ENCODE measurements at regions not wholly inside any gene's neighbourhood (a gene's known extent, or its start where the extent isn't known, plus 50 kb on each side); places are given as distances from the start of the nearest gene placed in this dataset.
"Not testable (repeated sequence)": the region's sequence is repeated elsewhere in the genome, so short reads cannot be mapped to it uniquely, and the experiment has no call there.

DNA sequence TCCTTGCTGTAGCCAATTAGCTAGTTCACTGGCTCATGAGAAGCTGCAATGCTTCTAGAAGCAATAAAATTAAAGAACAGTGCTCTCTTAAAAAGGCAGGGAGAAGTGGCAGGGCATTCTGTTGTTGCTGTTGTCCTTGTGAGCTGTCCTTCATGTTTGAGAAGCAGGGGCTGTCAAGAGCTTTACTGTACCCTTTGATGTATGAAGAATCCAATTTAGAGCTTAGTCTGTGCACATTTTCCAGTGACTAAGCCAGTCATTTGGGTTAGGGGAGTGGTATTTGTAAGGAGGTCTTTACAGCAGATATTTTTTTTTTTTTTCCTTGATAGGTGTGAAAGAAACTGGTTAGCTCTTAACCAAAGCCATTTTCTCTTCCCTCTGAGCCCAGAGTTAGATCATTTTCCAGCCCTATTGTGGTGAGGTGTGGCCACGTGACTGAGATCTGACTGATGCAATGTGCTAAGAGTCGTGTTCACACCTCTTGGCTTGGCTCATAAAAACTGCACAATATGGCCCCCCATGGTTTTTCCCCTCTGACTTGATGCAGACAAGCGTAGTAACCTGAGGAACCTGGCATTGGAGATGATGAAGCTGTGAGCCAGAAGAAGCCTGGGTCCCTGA, 309.6 kb upstream of the TMTC4 start:
- no peak for DNase-seq
- 29 to 33% methylated on average over 3 of the region's 3 CpGs for WGBS, 2 donors
- no peaks in the 10 kb centered on the region for H3K27me3 ChIP-seq

GRCh38 chr13:100983111-100983510, 308.5 kb upstream of the TMTC4 start:
- no peak overlapping the region for H3K27ac ChIP-seq
- 89 to 91% methylated on average over 6 of the region's 6 CpGs for WGBS, 2 donors
- no peaks in the 10 kb centered on the region for H3K9me3 ChIP-seq
- TF ChIP-seq POLR2A (IDR thresholded peaks at IDR 0.05), result no peak
- DNase-seq (no peak), ATAC-seq (ENCODE audit: low FRiP score in 2 of 2) (no peak)
- H3K4me3 ChIP-seq, result no peak overlapping the region
- no peaks in the 10 kb centered on the region for H3K36me3 ChIP-seq
- no peaks in the 10 kb centered on the region for H3K27me3 ChIP-seq
- H3K4me1 ChIP-seq, result peaks cover 0 to 4% (median 0%) of the 10 kb centered on the region in 4 donors

More for the DNA sequence above, 309.6 kb upstream of the TMTC4 start:
- Histone ChIP-seq H3K27ac (no peak overlapping the region), H3K4me3 (no peak overlapping the region), H3K4me1 (peaks cover 0 to 4% (median 0%) of the 10 kb centered on the region in 4 donors), H3K9me3 (no peaks in the 10 kb centered on the region), H3K36me3 (no peaks in the 10 kb centered on the region)
- TF ChIP-seq EP300 (IDR thresholded peaks at IDR 0.05), result no peak
- no peak for ATAC-seq (ENCODE audit: low FRiP score in 2 of 2)

DNA sequence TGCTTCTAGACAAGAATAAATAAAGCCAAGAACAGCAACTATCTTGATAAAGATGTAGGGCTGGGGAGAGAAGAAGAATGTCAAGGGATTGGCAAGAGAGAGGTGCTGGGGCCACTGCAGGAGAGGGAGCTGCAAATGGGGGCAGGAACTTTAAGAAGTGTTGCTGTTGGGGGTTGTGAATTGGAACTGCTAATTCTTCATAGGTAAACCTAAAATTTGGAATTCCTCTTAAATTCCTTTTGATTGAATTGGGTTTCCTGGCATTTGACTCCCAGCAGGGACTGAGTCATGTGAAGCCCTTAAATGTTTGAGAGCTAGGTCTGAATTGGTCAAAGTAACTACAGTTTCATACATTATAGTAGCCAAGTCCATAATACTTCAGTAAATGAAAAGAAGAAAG, 305.6 kb upstream of the TMTC4 start:
- Histone ChIP-seq H3K27ac (no peak overlapping the region), H3K36me3 (no peaks in the 10 kb centered on the region), H3K9me3 (no peaks in the 10 kb centered on the region), H3K27me3 (no peaks in the 10 kb centered on the region), H3K4me1 (peaks cover 0 to 4% (median 0%) of the 10 kb centered on the region in 4 donors), H3K4me3 (no peak overlapping the region)
- no peak for DNase-seq
- no peak for ATAC-seq (ENCODE audit: low FRiP score in 2 of 2)
- TF ChIP-seq EP300 (IDR thresholded peaks at IDR 0.05) (no peak), POLR2A (IDR thresholded peaks at IDR 0.05) (no peak)

DNA sequence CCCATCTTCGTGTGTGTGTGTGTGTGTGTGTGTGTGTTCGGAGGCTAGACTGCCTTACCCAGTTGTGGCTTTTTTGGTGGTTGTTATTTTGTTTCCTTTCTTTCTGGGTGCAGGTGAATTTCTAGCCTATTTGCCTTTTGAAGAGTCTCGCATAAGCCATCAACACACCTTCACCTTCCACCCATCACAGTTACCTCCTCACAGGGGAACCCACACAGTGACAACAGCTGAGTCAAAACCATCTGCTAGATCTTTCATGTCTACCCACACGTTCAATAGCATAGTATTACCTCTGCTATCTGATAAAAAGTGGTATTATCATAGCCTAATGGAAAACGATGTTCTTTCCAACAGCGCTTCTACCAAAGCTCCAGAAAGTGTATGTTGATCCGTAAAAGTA, 303.2 kb upstream of the TMTC4 start:
- WGBS, 2 donors, result 79 to 83% methylated on average over 7 of the region's 7 CpGs
- Histone ChIP-seq H3K9me3 (no peaks in the 10 kb centered on the region), H3K4me3 (no peak overlapping the region), H3K27me3 (no peaks in the 10 kb centered on the region), H3K27ac (no peak overlapping the region), H3K4me1 (peaks cover 0 to 4% (median 0%) of the 10 kb centered on the region in 4 donors), H3K36me3 (no peaks in the 10 kb centered on the region)
- no peak for TF ChIP-seq POLR2AphosphoS5 (IDR thresholded peaks at IDR 0.05)
- TF ChIP-seq CTCF (IDR thresholded peaks at IDR 0.05), result no peak
- no peak for TF ChIP-seq POLR2A (IDR thresholded peaks at IDR 0.05)
- no peak for TF ChIP-seq EP300 (IDR thresholded peaks at IDR 0.05)
- no peak for DNase-seq
- no peak for ATAC-seq (ENCODE audit: low FRiP score in 2 of 2)

DNA sequence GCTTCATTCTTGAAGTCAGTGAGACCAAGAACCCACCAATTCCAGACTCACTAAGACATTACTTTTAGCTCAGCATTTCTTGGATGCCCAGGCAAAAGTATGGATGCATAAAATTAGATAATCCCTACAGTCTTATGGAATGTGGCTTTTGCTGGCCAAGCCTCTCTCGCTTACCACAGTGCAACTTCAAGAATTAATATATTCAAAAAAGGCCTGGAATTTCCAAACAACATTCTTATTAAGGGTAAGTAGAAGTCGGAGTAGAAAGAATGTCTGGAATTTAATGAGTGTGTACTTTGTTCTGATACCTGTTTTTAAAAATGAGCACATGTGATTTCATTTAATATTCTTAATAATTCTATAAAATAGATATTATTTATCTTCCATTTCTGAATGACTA, 302.4 kb upstream of the TMTC4 start:
- TF ChIP-seq EP300 (IDR thresholded peaks at IDR 0.05) (no peak), POLR2AphosphoS5 (IDR thresholded peaks at IDR 0.05) (no peak), POLR2A (IDR thresholded peaks at IDR 0.05) (no peak), CTCF (IDR thresholded peaks at IDR 0.05) (no peak)
- ATAC-seq (ENCODE audit: low FRiP score in 2 of 2), result no peak
- Histone ChIP-seq H3K36me3 (no peaks in the 10 kb centered on the region), H3K27me3 (no peaks in the 10 kb centered on the region), H3K4me3 (no peak overlapping the region), H3K4me1 (peaks cover 0 to 4% (median 0%) of the 10 kb centered on the region in 4 donors), H3K27ac (no peak overlapping the region), H3K9me3 (peaks cover 0 to 5% (median 0%) of the 10 kb centered on the region in 4 donors)
- no peak for DNase-seq
- 62 to 63% methylated on average over 2 of the region's 2 CpGs for WGBS, 2 donors

GRCh38 chr13:100975666-100976065, 301.1 kb upstream of the TMTC4 start:
- WGBS, 2 donors, result 79% methylated on average over 17 of the region's 31 CpGs; no CpG with 5 or more reads in 1 of the 2 donors
- not testable (repeated sequence) for H3K27ac ChIP-seq; H3K4me1 ChIP-seq; H3K9me3 ChIP-seq; H3K27me3 ChIP-seq; H3K36me3 ChIP-seq; H3K4me3 ChIP-seq; ATAC-seq (ENCODE audit: low FRiP score in 2 of 2)
- DNase-seq, result peak in 1 of 2 donors; percentile 59

DNA sequence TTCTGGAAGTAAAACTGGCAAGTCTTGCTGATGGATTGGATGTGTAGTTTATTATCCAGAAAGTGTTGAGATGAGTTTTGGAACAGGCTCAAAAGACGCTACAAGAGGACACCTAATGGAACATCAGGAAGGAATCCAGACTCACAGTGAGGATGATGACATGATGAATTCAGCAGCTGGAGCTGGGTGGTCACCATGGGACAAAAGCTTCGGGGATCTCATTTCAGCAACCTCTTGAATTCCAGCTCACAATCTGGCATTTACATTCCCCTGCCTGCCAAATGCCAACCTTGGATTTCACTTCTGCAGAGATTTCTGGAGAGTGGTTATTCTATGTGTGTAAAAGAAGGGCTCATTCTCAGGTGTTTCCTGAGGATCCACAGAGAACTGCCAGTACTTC, 288.0 kb upstream of the TMTC4 start:
- Histone ChIP-seq H3K4me1 (no peaks in the 10 kb centered on the region), H3K36me3 (no peaks in the 10 kb centered on the region), H3K9me3 (no peaks in the 10 kb centered on the region), H3K27ac (no peak overlapping the region), H3K27me3 (no peaks in the 10 kb centered on the region), H3K4me3 (no peak overlapping the region)
- ATAC-seq (ENCODE audit: low FRiP score in 2 of 2), result no peak
- no peak for TF ChIP-seq POLR2AphosphoS5 (IDR thresholded peaks at IDR 0.05)
- WGBS, 2 donors, result 60 to 62% methylated on average over 2 of the region's 2 CpGs
- no peak for DNase-seq
